ENCODE measurements at regions not wholly inside any gene's neighbourhood (a gene's known extent, or its start where the extent isn't known, plus 50 kb on each side); places are given as distances from the start of the nearest gene placed in this dataset.

DNA sequence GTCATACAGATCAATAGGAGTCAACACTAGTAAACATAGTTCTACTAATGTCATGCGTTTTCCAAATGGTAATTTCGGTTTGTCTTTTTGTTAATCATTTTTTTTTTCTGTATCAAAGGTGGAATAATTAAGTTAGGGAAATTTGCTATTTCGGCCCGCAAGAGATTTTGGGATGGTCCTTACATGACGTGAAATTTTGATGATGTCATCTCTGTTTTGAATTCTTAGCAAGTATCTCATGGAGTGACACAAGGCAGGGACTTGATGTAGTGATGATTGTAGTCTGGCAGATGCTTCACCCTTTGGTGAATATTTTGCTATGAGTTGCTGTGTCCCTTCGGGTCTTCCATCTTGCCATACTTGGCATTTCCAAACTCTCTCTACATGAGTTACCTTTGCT lies 608.0 kb downstream of the BCKDHB start:
- TF ChIP-seq, protein P1, sequence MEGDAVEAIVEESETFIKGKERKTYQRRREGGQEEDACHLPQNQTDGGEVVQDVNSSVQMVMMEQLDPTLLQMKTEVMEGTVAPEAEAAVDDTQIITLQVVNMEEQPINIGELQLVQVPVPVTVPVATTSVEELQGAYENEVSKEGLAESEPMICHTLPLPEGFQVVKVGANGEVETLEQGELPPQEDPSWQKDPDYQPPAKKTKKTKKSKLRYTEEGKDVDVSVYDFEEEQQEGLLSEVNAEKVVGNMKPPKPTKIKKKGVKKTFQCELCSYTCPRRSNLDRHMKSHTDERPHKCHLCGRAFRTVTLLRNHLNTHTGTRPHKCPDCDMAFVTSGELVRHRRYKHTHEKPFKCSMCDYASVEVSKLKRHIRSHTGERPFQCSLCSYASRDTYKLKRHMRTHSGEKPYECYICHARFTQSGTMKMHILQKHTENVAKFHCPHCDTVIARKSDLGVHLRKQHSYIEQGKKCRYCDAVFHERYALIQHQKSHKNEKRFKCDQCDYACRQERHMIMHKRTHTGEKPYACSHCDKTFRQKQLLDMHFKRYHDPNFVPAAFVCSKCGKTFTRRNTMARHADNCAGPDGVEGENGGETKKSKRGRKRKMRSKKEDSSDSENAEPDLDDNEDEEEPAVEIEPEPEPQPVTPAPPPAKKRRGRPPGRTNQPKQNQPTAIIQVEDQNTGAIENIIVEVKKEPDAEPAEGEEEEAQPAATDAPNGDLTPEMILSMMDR (conservative IDR thresholded peaks at IDR 0.05; ENCODE audit: low read length): no peak
- TF ChIP-seq EZH2phosphoT487 (IDR thresholded peaks at IDR 0.05; ENCODE audit: borderline replicate concordance, low read depth, low read length): no peak
